Upper lobe of right lung (tissue), 1 donor: ENCODE measurements at regions not wholly inside any gene's neighbourhood (a gene's known extent, or its start where the extent isn't known, plus 50 kb on each side); places are given as distances from the start of the nearest gene placed in this dataset.

ENCODE experiments used
- ATAC-seq: fragments of 200-7000 bp; cut with Tn5 transposase; one replicate; pipeline ENCODE4 v1.9.1; 2020; ENCODE audit warnings: mild to moderate bottlenecking, moderate library complexity
- DNase-seq: peaks from one replicate; pipeline ENCODE4 v3.0.0-alpha.2; 2020
- H3K27ac ChIP-seq: fragments of 200-600 bp; one replicate; pipeline ENCODE4 v1.8.0; 2022
- H3K27me3 ChIP-seq: fragments of 200-600 bp; one replicate; pipeline ENCODE4 v1.8.0; 2022; ENCODE audit warnings: mild to moderate bottlenecking
- H3K36me3 ChIP-seq: fragments of 200-600 bp; one replicate; pipeline ENCODE4 v1.8.0; 2022
- H3K4me1 ChIP-seq: fragments of 200-600 bp; one replicate; pipeline ENCODE4 v1.8.0; 2022
- H3K4me3 ChIP-seq: fragments of 200-600 bp; one replicate; pipeline ENCODE4 v1.8.0; 2022; ENCODE audit warnings: mild to moderate bottlenecking
- H3K9me3 ChIP-seq: fragments of 200-600 bp; one replicate; pipeline ENCODE4 v1.8.0; 2022
- intact Hi-C: fragments of 100-400 bp; cut with DNase I; formaldehyde crosslinking; loops from one replicate; pipeline ENCODE4 v1.11.0; 2022
- TF ChIP-seq, protein P1 (sequence below): fragments of 200-600 bp; IDR thresholded peaks from one replicate; pipeline ENCODE4 v1.8.0; 2022; ENCODE audit warnings: antibody characterized with exemption
- donor health status: DM: no; HTN: yes; CAD: no; lungs with severe emphysema.

DNA sequence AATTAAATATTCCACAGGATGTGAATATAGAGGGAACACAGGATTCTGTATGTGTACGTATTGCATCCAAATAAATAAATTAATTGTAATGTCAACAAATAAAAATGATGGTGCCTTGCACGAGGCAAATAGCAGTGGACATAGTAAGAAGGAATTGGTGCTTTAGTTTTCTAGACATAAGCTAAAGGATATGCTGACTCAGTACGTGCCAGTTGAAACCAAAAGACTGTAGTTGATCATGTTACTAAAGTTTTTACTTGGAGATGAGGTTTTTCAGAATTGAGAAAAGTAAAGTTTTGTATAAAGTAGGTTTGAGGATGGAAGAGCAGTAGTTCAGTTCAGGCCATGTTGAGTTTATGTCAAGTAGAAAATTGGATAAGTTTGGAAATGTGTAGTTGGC, 807.2 kb downstream of the SLC16A7 start:
- ATAC-seq, result no peak
- H3K27me3 ChIP-seq, result no peaks in the 10 kb centered on the region
- intact Hi-C loops, result no loop called here

DNA sequence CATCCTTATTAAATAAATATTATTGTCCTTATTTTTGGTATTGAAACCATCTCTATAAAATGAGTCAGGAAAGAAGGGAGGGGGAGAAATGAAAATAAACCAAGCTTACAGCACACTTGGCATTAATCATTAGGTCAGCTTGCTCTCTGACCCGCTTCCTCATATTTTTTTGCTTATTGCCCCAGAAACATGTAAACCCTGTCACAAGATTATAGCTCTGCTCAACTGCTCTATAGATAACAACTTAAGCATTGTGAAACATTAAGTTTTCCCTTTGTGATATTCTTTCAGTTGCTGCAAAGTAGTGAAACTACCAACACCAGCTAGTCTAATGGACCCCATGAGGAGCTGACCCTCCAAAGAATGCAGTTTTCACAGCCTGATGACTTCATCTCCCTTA, 819.5 kb downstream of the SLC16A7 start:
- H3K27ac ChIP-seq, result no peak overlapping the region
- H3K4me3 ChIP-seq, result no peak overlapping the region
- TF ChIP-seq, protein P1, sequence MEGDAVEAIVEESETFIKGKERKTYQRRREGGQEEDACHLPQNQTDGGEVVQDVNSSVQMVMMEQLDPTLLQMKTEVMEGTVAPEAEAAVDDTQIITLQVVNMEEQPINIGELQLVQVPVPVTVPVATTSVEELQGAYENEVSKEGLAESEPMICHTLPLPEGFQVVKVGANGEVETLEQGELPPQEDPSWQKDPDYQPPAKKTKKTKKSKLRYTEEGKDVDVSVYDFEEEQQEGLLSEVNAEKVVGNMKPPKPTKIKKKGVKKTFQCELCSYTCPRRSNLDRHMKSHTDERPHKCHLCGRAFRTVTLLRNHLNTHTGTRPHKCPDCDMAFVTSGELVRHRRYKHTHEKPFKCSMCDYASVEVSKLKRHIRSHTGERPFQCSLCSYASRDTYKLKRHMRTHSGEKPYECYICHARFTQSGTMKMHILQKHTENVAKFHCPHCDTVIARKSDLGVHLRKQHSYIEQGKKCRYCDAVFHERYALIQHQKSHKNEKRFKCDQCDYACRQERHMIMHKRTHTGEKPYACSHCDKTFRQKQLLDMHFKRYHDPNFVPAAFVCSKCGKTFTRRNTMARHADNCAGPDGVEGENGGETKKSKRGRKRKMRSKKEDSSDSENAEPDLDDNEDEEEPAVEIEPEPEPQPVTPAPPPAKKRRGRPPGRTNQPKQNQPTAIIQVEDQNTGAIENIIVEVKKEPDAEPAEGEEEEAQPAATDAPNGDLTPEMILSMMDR, result no peak
- H3K9me3 ChIP-seq, result no peaks in the 10 kb centered on the region
- ATAC-seq, result no peak
- H3K36me3 ChIP-seq, result no peaks in the 10 kb centered on the region
- no peaks in the 10 kb centered on the region for H3K27me3 ChIP-seq
- intact Hi-C loops, result no loop called here
- no peaks in the 10 kb centered on the region for H3K4me1 ChIP-seq
- no peak for DNase-seq

More for the DNA sequence above, 807.2 kb downstream of the SLC16A7 start:
- Histone ChIP-seq H3K4me1 (no peaks in the 10 kb centered on the region), H3K36me3 (no peaks in the 10 kb centered on the region), H3K27ac (no peak overlapping the region), H3K4me3 (no peak overlapping the region), H3K9me3 (no peaks in the 10 kb centered on the region)
- TF ChIP-seq, protein P1, result no peak
- DNase-seq, result no peak

DNA sequence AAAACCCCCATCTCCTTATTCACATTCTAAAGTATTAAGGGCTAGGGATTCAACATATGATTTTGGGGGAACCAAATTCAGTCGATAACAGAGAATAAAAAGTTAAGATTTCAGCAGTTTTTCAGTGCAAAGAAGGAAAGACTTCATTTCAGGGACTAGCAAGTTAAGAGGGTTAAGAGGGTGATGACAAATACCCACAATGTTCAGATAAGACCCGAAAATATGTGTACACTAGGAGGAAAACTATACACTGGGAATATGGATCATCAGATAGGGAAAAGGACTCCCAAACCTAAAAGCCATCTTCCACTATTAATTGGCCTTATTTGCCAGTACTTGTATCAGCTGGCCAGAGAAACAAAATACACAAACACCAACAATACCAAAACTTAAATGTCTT, 824.2 kb downstream of the SLC16A7 start:
- ATAC-seq (no peak), DNase-seq (no peak)
- H3K27ac ChIP-seq, result no peak overlapping the region
- no peaks in the 10 kb centered on the region for H3K36me3 ChIP-seq
- intact Hi-C loops, result no loop called here
- no peaks in the 10 kb centered on the region for H3K27me3 ChIP-seq
- TF ChIP-seq, protein P1, result no peak
- no peaks in the 10 kb centered on the region for H3K4me1 ChIP-seq
- no peaks in the 10 kb centered on the region for H3K9me3 ChIP-seq
- no peak overlapping the region for H3K4me3 ChIP-seq

DNA sequence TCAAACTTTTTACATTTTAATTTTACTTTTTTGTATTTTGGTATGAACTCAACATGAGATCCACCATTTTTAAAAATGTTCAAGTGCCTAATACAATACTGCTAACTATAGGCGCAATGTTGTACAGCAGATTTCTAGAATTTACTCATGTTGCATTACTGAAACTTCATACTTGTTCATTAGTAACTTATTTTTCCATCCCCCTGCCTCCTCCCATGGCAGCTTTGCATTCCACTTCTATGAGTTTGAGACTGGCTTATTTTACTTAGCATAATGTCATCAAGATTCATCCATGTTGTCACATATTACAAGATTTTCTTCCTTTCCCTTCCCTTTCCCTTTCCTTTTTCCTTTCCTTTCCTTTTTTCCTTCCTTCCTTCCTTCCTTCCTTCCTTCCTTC, 825.9 kb downstream of the SLC16A7 start:
- intact Hi-C loops, result no loop called here
- TF ChIP-seq, protein P1, result no peak
- Histone ChIP-seq H3K36me3 (no peaks in the 10 kb centered on the region), H3K27ac (no peak overlapping the region), H3K4me3 (no peak overlapping the region), H3K4me1 (no peaks in the 10 kb centered on the region), H3K9me3 (no peaks in the 10 kb centered on the region), H3K27me3 (no peaks in the 10 kb centered on the region)
- no peak for ATAC-seq
- no peak for DNase-seq

DNA sequence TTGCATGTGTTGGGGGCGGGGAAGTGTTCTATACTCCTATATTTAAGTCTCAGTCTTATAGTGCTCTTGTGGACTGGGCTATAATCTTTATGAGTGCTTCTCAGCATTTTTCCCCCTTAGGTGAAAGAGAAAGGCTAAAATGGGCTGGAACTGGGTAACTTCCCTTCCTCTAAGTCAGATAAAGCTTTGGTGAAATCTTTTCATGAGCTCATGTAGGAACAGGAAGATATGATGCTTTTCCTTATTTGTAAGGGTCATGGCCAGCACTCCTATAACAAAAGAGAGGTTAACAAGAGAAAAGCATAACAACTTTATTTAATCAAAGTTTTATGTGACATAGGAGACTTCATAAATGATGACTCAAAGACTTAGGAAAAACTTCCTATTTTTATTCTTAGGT, 841.5 kb downstream of the SLC16A7 start:
- ATAC-seq, result no peak

More for the DNA sequence above, 841.5 kb downstream of the SLC16A7 start:
- Histone ChIP-seq H3K9me3 (no peaks in the 10 kb centered on the region), H3K4me1 (no peaks in the 10 kb centered on the region), H3K27me3 (no peaks in the 10 kb centered on the region), H3K36me3 (no peaks in the 10 kb centered on the region), H3K27ac (no peak overlapping the region), H3K4me3 (no peak overlapping the region)
- TF ChIP-seq, protein P1, result no peak
- DNase-seq, result no peak
- intact Hi-C loops, result no loop called here
